Body of pancreas (tissue), 4 donors: ENCODE measurements at regions not wholly inside any gene's neighbourhood (a gene's known extent, or its start where the extent isn't known, plus 50 kb on each side); places are given as distances from the start of the nearest gene placed in this dataset.
A peak's percentile ranks its signal among the peaks of the same experiment; 100 is the strongest.

Source experiments
- ATAC-seq: fragments of 150-250 bp; one replicate; pipeline ENCODE4 v1.9.1; 2016
- DNase-seq, 4 donors: peaks; one replicate each; pipeline ENCODE4 v3.0.0-alpha.2; 2019
- H3K27ac ChIP-seq, 4 donors: fragments of 200-600 bp; sonication (generic); 1 replicate in 3 of 4; 2 replicates in 1 of 4; pipeline versions ENCODE4 v1.5.1 to v1.6.1; 2016 to 2019; ENCODE audit warnings: mild to moderate bottlenecking in 1 of 4, mixed read lengths in 1 of 4, moderate library complexity in 1 of 4
- H3K27me3 ChIP-seq, 2 donors: fragments of 200-600 bp; sonication (generic); one replicate each; pipeline ENCODE4 v1.6.0; 2016; ENCODE audit warnings: mild to moderate bottlenecking in 1 of 2
- H3K36me3 ChIP-seq, 2 donors: fragments of 200-600 bp; sonication (generic); replicated peaks in 1 of 2; 2 replicates each; pipeline ENCODE4 v1.5.1; 2016; ENCODE audit warnings: low read depth in 2 of 2; ENCODE audit not compliant: insufficient read depth in 1 of 2
- H3K4me1 ChIP-seq: fragments of 200-600 bp; sonication (generic); one replicate; pipeline ENCODE4 v1.6.0; 2016
- H3K4me3 ChIP-seq, 2 donors: fragments of 200-600 bp; sonication (generic); 1 replicate in 1 of 2; 2 replicates in 1 of 2; pipeline ENCODE4 v1.5.1; 2016 to 2019
- H3K9me3 ChIP-seq, 3 donors: fragments of 200-600 bp; sonication (generic); 1 replicate in 2 of 3; 2 replicates in 1 of 3; pipeline ENCODE4 v1.5.1; 2016
- POLR2A ChIP-seq, 3 donors: fragments of 450-650 bp; IDR thresholded peaks; one replicate each; pipeline ENCODE4 v1.6.1; 2016; ENCODE audit warnings: antibody characterized with exemption in 3 of 3, mild to moderate bottlenecking in 2 of 3
- WGBS, 2 donors: methylation state at CpG; one replicate each; pipeline ENCODE4 v1.1.5; 2017; 5-methylcytosine and 5-hydroxymethylcytosine counted together
- intact Hi-C: fragments of 100-400 bp; cut with DNase I; formaldehyde crosslinking; loops from one replicate; pipeline ENCODE4 v1.15.1; 2023
- TF ChIP-seq, protein P1 (sequence below), 7 experiments: fragments of 450-650 bp in 4 of 7; fragments of 200-600 bp in 3 of 7; sonication (generic) in 3 of 7; IDR thresholded peaks; one replicate each; pipeline ENCODE4 v1.5.1; 2016 to 2019; ENCODE audit warnings: antibody characterized with exemption in 7 of 7

GRCh38 chr3:86711634-86712033, 279.3 kb downstream of the VGLL3 start:
- DNase-seq, result no peak
- Histone ChIP-seq H3K4me3 (no peak overlapping the region), H3K36me3 (no peaks in the 10 kb centered on the region), H3K4me1 (no peaks in the 10 kb centered on the region), H3K27me3 (no peaks in the 10 kb centered on the region), H3K9me3 (no peaks in the 10 kb centered on the region), H3K27ac (no peak overlapping the region)
- TF ChIP-seq, protein P1, sequence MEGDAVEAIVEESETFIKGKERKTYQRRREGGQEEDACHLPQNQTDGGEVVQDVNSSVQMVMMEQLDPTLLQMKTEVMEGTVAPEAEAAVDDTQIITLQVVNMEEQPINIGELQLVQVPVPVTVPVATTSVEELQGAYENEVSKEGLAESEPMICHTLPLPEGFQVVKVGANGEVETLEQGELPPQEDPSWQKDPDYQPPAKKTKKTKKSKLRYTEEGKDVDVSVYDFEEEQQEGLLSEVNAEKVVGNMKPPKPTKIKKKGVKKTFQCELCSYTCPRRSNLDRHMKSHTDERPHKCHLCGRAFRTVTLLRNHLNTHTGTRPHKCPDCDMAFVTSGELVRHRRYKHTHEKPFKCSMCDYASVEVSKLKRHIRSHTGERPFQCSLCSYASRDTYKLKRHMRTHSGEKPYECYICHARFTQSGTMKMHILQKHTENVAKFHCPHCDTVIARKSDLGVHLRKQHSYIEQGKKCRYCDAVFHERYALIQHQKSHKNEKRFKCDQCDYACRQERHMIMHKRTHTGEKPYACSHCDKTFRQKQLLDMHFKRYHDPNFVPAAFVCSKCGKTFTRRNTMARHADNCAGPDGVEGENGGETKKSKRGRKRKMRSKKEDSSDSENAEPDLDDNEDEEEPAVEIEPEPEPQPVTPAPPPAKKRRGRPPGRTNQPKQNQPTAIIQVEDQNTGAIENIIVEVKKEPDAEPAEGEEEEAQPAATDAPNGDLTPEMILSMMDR (IDR thresholded peaks at IDR 0.05), result no peak
- TF ChIP-seq POLR2A (IDR thresholded peaks at IDR 0.05), result no peak
- ATAC-seq, result no peak
- intact Hi-C loops, result no loop called here
- 45% methylated on average over 2 of the region's 2 CpGs for WGBS, 2 donors

GRCh38 chr3:86708893-86709292, 282.1 kb downstream of the VGLL3 start:
- no peak for TF ChIP-seq POLR2A (IDR thresholded peaks at IDR 0.05)
- TF ChIP-seq, protein P1 (IDR thresholded peaks at IDR 0.05), result no peak

DNA sequence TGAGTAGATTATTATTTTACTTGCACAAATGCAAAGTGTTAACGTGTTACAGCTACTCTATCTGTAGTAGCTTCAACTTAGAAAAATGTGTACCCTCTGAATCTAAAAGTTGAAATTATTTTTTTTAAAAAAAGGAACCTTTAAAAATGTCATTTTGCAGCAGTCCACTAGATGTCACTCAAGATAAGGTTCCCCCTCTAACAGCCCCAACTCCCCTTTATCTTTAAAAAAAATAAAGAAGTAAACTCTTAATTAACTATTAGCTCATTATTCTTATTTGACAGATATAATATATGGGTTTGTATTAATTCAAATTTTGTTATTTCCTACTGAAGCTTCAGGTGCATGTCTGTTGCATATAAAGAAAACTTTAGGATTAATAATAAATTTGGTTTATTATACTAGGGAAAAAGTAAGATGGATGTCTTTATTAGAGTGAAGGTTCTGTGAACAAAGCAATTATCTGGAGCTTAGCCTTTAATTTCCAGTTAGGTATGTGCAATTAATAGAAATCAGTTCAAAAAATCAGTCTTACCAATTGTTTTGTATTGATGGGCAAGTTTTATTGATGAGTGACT, 288.5 kb downstream of the VGLL3 start:
- no peak for DNase-seq
- WGBS, 2 donors, result 6 to 8% methylated on average over 1 of the region's 1 CpG
- Histone ChIP-seq H3K4me3 (no peak overlapping the region), H3K27ac (no peak overlapping the region), H3K36me3 (no peaks in the 10 kb centered on the region), H3K4me1 (no peaks in the 10 kb centered on the region), H3K9me3 (no peaks in the 10 kb centered on the region), H3K27me3 (no peaks in the 10 kb centered on the region)
- intact Hi-C loops, result no loop called here
- TF ChIP-seq POLR2A (IDR thresholded peaks at IDR 0.05), result no peak
- TF ChIP-seq, protein P1 (IDR thresholded peaks at IDR 0.05), result peak in 3 of 7 experiments; percentile 12 to 26 (median 17)
- ATAC-seq, result no peak

More at GRCh38 chr3:86708893-86709292, 282.1 kb downstream of the VGLL3 start:
- Histone ChIP-seq H3K9me3 (no peaks in the 10 kb centered on the region), H3K36me3 (no peaks in the 10 kb centered on the region), H3K4me3 (no peak overlapping the region), H3K4me1 (no peaks in the 10 kb centered on the region), H3K27ac (no peak overlapping the region), H3K27me3 (no peaks in the 10 kb centered on the region)
- 78 to 80% methylated on average over 3 to 7 of the region's 7 CpGs for WGBS, 2 donors
- intact Hi-C loops, result no loop called here
- DNase-seq, result no peak
- no peak for ATAC-seq

GRCh38 chr3:86695752-86696151, 295.2 kb downstream of the VGLL3 start:
- no peak for DNase-seq
- no peaks in the 10 kb centered on the region for H3K9me3 ChIP-seq
- no peak overlapping the region for H3K27ac ChIP-seq
- no peaks in the 10 kb centered on the region for H3K36me3 ChIP-seq
- intact Hi-C loops, result no loop called here
- ATAC-seq, result no peak
- no peaks in the 10 kb centered on the region for H3K4me1 ChIP-seq
- no peaks in the 10 kb centered on the region for H3K27me3 ChIP-seq
- WGBS, 2 donors, result 78 to 81% methylated on average over 5 of the region's 5 CpGs
- TF ChIP-seq, protein P1 (IDR thresholded peaks at IDR 0.05), result no peak
- TF ChIP-seq POLR2A (IDR thresholded peaks at IDR 0.05), result no peak
- no peak overlapping the region for H3K4me3 ChIP-seq

- Histone ChIP-seq H3K27me3 (no peaks in the 10 kb centered on the region), H3K27ac (no peak overlapping the region), H3K36me3 (no peaks in the 10 kb centered on the region), H3K9me3 (no peaks in the 10 kb centered on the region), H3K4me1 (no peaks in the 10 kb centered on the region), H3K4me3 (no peak overlapping the region)
- intact Hi-C loops, result no loop called here
- TF ChIP-seq, protein P1 (IDR thresholded peaks at IDR 0.05), result no peak
- TF ChIP-seq POLR2A (IDR thresholded peaks at IDR 0.05), result no peak
- ATAC-seq, result no peak
- DNase-seq, result no peak
Observed at GRCh38 chr3:86673991-86674390, 317.0 kb downstream of the VGLL3 start.
